ENCODE measurements at regions not wholly inside any gene's neighbourhood (a gene's known extent, or its start where the extent isn't known, plus 50 kb on each side); places are given as distances from the start of the nearest gene placed in this dataset.

- TF ChIP-seq CTCF (IDR thresholded peaks at IDR 0.05; ENCODE audit: low read depth, low read length, poor library complexity, severe bottlenecking), result no peak
- TF ChIP-seq EZH2phosphoT487 (IDR thresholded peaks at IDR 0.05; ENCODE audit: borderline replicate concordance, low read length), result no peak
These were observed 461.4 kb downstream of the NSUN3 start for GRCh38 chr3:94524102-94524919.

Measured in DOHH2 (cell line).